ENCODE measurements at regions not wholly inside any gene's neighbourhood (a gene's known extent, or its start where the extent isn't known, plus 50 kb on each side); places are given as distances from the start of the nearest gene placed in this dataset.
"Not testable (repeated sequence)": the region's sequence is repeated elsewhere in the genome, so short reads cannot be mapped to it uniquely, and the experiment has no call there.

GRCh38 chr20:60760256-60761000, 491.6 kb upstream of the CDH4 start:
- DNase-seq (ENCODE audit: low spot score): no peak

GRCh38 chr20:60761056-60761455, 491.0 kb upstream of the CDH4 start:
- no peak for DNase-seq (ENCODE audit: low spot score)

GRCh38 chr20:60762386-60762785, 489.7 kb upstream of the CDH4 start:
- no peak for DNase-seq (ENCODE audit: low spot score)

- DNase-seq (ENCODE audit: low spot score): no peak
Measured at GRCh38 chr20:60764328-60764727, 487.7 kb upstream of the CDH4 start.

- DNase-seq (ENCODE audit: low spot score): no peak
Measured at GRCh38 chr20:60764771-60765170, 487.3 kb upstream of the CDH4 start.

GRCh38 chr20:60765821-60766403, 486.1 kb upstream of the CDH4 start:
- no peak for DNase-seq (ENCODE audit: low spot score)

- DNase-seq (ENCODE audit: low spot score): no peak
Measured at GRCh38 chr20:60768216-60768615, 483.8 kb upstream of the CDH4 start.

GRCh38 chr20:60780388-60781025, 471.6 kb upstream of the CDH4 start:
- DNase-seq (ENCODE audit: low spot score): no peak

- DNase-seq (ENCODE audit: low spot score): no peak
Measured at GRCh38 chr20:60782959-60783625, 469.0 kb upstream of the CDH4 start.

- DNase-seq (ENCODE audit: low spot score): no peak
Measured at GRCh38 chr20:60785301-60785700, 466.8 kb upstream of the CDH4 start.

GRCh38 chr20:60785785-60786184, 466.3 kb upstream of the CDH4 start:
- no peak for DNase-seq (ENCODE audit: low spot score)

GRCh38 chr20:60786686-60787217, 465.3 kb upstream of the CDH4 start:
- no peak for DNase-seq (ENCODE audit: low spot score)

- no peak for DNase-seq (ENCODE audit: low spot score)
Measured at GRCh38 chr20:60787276-60787675, 464.8 kb upstream of the CDH4 start.

- DNase-seq (ENCODE audit: low spot score): no peak
Measured at GRCh38 chr20:60788070-60788469, 464.0 kb upstream of the CDH4 start.

GRCh38 chr20:60789399-60789798, 462.7 kb upstream of the CDH4 start:
- DNase-seq (ENCODE audit: low spot score): no peak

- DNase-seq (ENCODE audit: low spot score): not testable (repeated sequence)
Measured at GRCh38 chr20:60790339-60790738, 461.7 kb upstream of the CDH4 start.

GRCh38 chr20:60791823-60792222, 460.2 kb upstream of the CDH4 start:
- DNase-seq (ENCODE audit: low spot score): no peak

- no peak for DNase-seq (ENCODE audit: low spot score)
Measured at GRCh38 chr20:60792941-60793340, 459.1 kb upstream of the CDH4 start.

GRCh38 chr20:60794674-60795073, 457.4 kb upstream of the CDH4 start:
- no peak for DNase-seq (ENCODE audit: low spot score)

- DNase-seq (ENCODE audit: low spot score): no peak
Measured at GRCh38 chr20:60795651-60796050, 456.4 kb upstream of the CDH4 start.

- DNase-seq (ENCODE audit: low spot score): no peak
Measured at GRCh38 chr20:60800185-60800584, 451.9 kb upstream of the CDH4 start.

- DNase-seq (ENCODE audit: low spot score): no peak
Measured at GRCh38 chr20:60802676-60803075, 449.4 kb upstream of the CDH4 start.
